Upper lobe of left lung (tissue), 6 donors: ENCODE measurements at regions not wholly inside any gene's neighbourhood (a gene's known extent, or its start where the extent isn't known, plus 50 kb on each side); places are given as distances from the start of the nearest gene placed in this dataset.

ENCODE experiments used
- ATAC-seq, 2 donors: fragments of 200-7000 bp; cut with Tn5 transposase; one replicate each; pipeline ENCODE4 v1.9.1; 2022; ENCODE audit warnings: mild to moderate bottlenecking in 2 of 2, moderate library complexity in 2 of 2; ENCODE audit not compliant: low FRiP score in 2 of 2
- DNase-seq, 2 donors: peaks; one replicate each; pipeline ENCODE4 v3.0.0-alpha.2; 2019 to 2020
- H3K27ac ChIP-seq, 4 donors: fragments of 200-600 bp; sonication (generic); one replicate each; pipeline ENCODE4 v1.5.1; 2016 to 2019
- H3K27me3 ChIP-seq, 4 donors: fragments of 200-600 bp; sonication (generic); one replicate each; pipeline ENCODE4 v1.5.1; 2017 to 2019
- H3K36me3 ChIP-seq, 4 donors: fragments of 200-600 bp; sonication (generic); one replicate each; pipeline ENCODE4 v1.5.1; 2016 to 2019
- H3K4me1 ChIP-seq, 4 donors: fragments of 200-600 bp; sonication (generic); one replicate each; pipeline ENCODE4 v1.5.1; 2018 to 2019
- H3K4me3 ChIP-seq, 4 donors: fragments of 200-600 bp; sonication (generic); one replicate each; pipeline ENCODE4 v1.5.1; 2017 to 2019; ENCODE audit warnings: mild to moderate bottlenecking in 2 of 4, moderate library complexity in 1 of 4
- H3K9me3 ChIP-seq, 4 donors: fragments of 200-600 bp; sonication (generic); one replicate each; pipeline ENCODE4 v1.5.1; 2018 to 2019
- CTCF ChIP-seq, 6 experiments: fragments of 450-650 bp in 4 of 6; fragments of 200-600 bp in 2 of 6; sonication (generic) in 2 of 6; IDR thresholded peaks; one replicate each; pipeline ENCODE4 v1.5.1; 2016 to 2019; ENCODE audit warnings: antibody characterized with exemption in 6 of 6
- EP300 ChIP-seq, 4 donors: sonication (generic); formaldehyde crosslinking; IDR thresholded peaks; one replicate each; pipeline ENCODE4 v1.5.1; 2017; ENCODE audit warnings: antibody characterized with exemption in 4 of 4, control low read depth in 2 of 4
- POLR2A ChIP-seq, 4 donors: fragments of 450-650 bp; IDR thresholded peaks; one replicate each; pipeline ENCODE4 v1.5.1; 2016 to 2017; ENCODE audit warnings: antibody characterized with exemption in 4 of 4, mild to moderate bottlenecking in 2 of 4
- POLR2AphosphoS5 ChIP-seq, 2 donors: sonication (generic); formaldehyde crosslinking; IDR thresholded peaks; one replicate each; pipeline ENCODE4 v1.5.1; 2017; ENCODE audit warnings: antibody characterized with exemption in 2 of 2
- WGBS, 2 donors: methylation state at CpG; one replicate each; pipeline ENCODE4 v1.1.5; 2017 to 2018; 5-methylcytosine and 5-hydroxymethylcytosine counted together
- donor health status: DM: no; HTN: no; CAD: no; lungs with moderate emphysema.
- donor health status: DM: no; HTN: yes; CAD: no; lungs with severe emphysema.

GRCh38 chr1:38402230-38402815, 355.7 kb upstream of the POU3F1 start:
- H3K4me1 ChIP-seq = no peaks in the 10 kb centered on the region
- no peak for ATAC-seq
- no peak overlapping the region for H3K27ac ChIP-seq
- no peak overlapping the region for H3K4me3 ChIP-seq
- no peaks in the 10 kb centered on the region for H3K27me3 ChIP-seq
- H3K36me3 ChIP-seq = no peaks in the 10 kb centered on the region
- no peak for DNase-seq
- H3K9me3 ChIP-seq = peaks cover 0 to 17% (median 6%) of the 10 kb centered on the region in 4 donors
- no peak for TF ChIP-seq POLR2A (IDR thresholded peaks at IDR 0.05)
- no peak for TF ChIP-seq POLR2AphosphoS5 (IDR thresholded peaks at IDR 0.05)
- no peak for TF ChIP-seq CTCF (IDR thresholded peaks at IDR 0.05)
- TF ChIP-seq EP300 (IDR thresholded peaks at IDR 0.05) = no peak
- 43 to 57% methylated on average over 2 of the region's 2 CpGs for WGBS, 2 donors

- H3K9me3 ChIP-seq = peaks cover 2 to 11% (median 7%) of the 10 kb centered on the region in 4 donors
- H3K4me1 ChIP-seq = no peaks in the 10 kb centered on the region
- no peak overlapping the region for H3K4me3 ChIP-seq
- no peaks in the 10 kb centered on the region for H3K36me3 ChIP-seq
- TF ChIP-seq EP300 (IDR thresholded peaks at IDR 0.05) (no peak), CTCF (IDR thresholded peaks at IDR 0.05) (no peak), POLR2AphosphoS5 (IDR thresholded peaks at IDR 0.05) (no peak), POLR2A (IDR thresholded peaks at IDR 0.05) (no peak)
- WGBS, 2 donors = 84 to 93% methylated on average over 1 of the region's 1 CpG
- H3K27me3 ChIP-seq = no peaks in the 10 kb centered on the region
- no peak for DNase-seq
- H3K27ac ChIP-seq = no peak overlapping the region
- no peak for ATAC-seq
Observed at GRCh38 chr1:38396606-38397005, 350.0 kb upstream of the POU3F1 start.

GRCh38 chr1:38394303-38394702, 347.7 kb upstream of the POU3F1 start:
- Histone ChIP-seq H3K9me3 (peaks cover 5 to 12% (median 9%) of the 10 kb centered on the region in 4 donors), H3K27me3 (no peaks in the 10 kb centered on the region), H3K4me3 (no peak overlapping the region), H3K27ac (no peak overlapping the region), H3K36me3 (no peaks in the 10 kb centered on the region), H3K4me1 (no peaks in the 10 kb centered on the region)
- no peak for TF ChIP-seq CTCF (IDR thresholded peaks at IDR 0.05)
- TF ChIP-seq EP300 (IDR thresholded peaks at IDR 0.05) = no peak
- no peak for TF ChIP-seq POLR2A (IDR thresholded peaks at IDR 0.05)
- no peak for TF ChIP-seq POLR2AphosphoS5 (IDR thresholded peaks at IDR 0.05)
- ATAC-seq = no peak
- DNase-seq = no peak

- Histone ChIP-seq H3K9me3 (peaks cover 5 to 16% (median 12%) of the 10 kb centered on the region in 4 donors), H3K4me3 (no peak overlapping the region), H3K36me3 (no peaks in the 10 kb centered on the region), H3K4me1 (no peaks in the 10 kb centered on the region), H3K27ac (no peak overlapping the region), H3K27me3 (no peaks in the 10 kb centered on the region)
- TF ChIP-seq EP300 (IDR thresholded peaks at IDR 0.05) = no peak
- no peak for TF ChIP-seq POLR2A (IDR thresholded peaks at IDR 0.05)
- no peak for TF ChIP-seq CTCF (IDR thresholded peaks at IDR 0.05)
- no peak for TF ChIP-seq POLR2AphosphoS5 (IDR thresholded peaks at IDR 0.05)
- WGBS, 2 donors = 71 to 85% methylated on average over 2 of the region's 2 CpGs
- DNase-seq (no peak), ATAC-seq (no peak)
Observed at GRCh38 chr1:38392861-38393260, 346.3 kb upstream of the POU3F1 start.

GRCh38 chr1:38381256-38381655, 334.7 kb upstream of the POU3F1 start:
- TF ChIP-seq EP300 (IDR thresholded peaks at IDR 0.05) (no peak), POLR2A (IDR thresholded peaks at IDR 0.05) (no peak), CTCF (IDR thresholded peaks at IDR 0.05) (no peak), POLR2AphosphoS5 (IDR thresholded peaks at IDR 0.05) (no peak)
- Histone ChIP-seq H3K27me3 (no peaks in the 10 kb centered on the region), H3K4me1 (no peaks in the 10 kb centered on the region), H3K27ac (no peak overlapping the region), H3K4me3 (no peak overlapping the region), H3K9me3 (no peaks in the 10 kb centered on the region), H3K36me3 (no peaks in the 10 kb centered on the region)
- ATAC-seq (no peak), DNase-seq (no peak)
- 69% methylated on average over 8 of the region's 8 CpGs for WGBS, 2 donors
